ENCODE measurements at regions not wholly inside any gene's neighbourhood (a gene's known extent, or its start where the extent isn't known, plus 50 kb on each side); places are given as distances from the start of the nearest gene placed in this dataset.

GRCh38 chr9:79247021-79247420 lies 324.7 kb upstream of the TLE4 start:
- no peak overlapping the region for H3K4me3 ChIP-seq
- DNase-seq (ENCODE audit: low spot score): no peak
- H3K27ac ChIP-seq: no peak overlapping the region
- TF ChIP-seq, protein P1, sequence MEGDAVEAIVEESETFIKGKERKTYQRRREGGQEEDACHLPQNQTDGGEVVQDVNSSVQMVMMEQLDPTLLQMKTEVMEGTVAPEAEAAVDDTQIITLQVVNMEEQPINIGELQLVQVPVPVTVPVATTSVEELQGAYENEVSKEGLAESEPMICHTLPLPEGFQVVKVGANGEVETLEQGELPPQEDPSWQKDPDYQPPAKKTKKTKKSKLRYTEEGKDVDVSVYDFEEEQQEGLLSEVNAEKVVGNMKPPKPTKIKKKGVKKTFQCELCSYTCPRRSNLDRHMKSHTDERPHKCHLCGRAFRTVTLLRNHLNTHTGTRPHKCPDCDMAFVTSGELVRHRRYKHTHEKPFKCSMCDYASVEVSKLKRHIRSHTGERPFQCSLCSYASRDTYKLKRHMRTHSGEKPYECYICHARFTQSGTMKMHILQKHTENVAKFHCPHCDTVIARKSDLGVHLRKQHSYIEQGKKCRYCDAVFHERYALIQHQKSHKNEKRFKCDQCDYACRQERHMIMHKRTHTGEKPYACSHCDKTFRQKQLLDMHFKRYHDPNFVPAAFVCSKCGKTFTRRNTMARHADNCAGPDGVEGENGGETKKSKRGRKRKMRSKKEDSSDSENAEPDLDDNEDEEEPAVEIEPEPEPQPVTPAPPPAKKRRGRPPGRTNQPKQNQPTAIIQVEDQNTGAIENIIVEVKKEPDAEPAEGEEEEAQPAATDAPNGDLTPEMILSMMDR (IDR thresholded peaks at IDR 0.05): no peak

GRCh38 chr9:79250806-79251205 lies 321.0 kb upstream of the TLE4 start:
- Histone ChIP-seq H3K27ac (no peak overlapping the region), H3K4me3 (no peak overlapping the region)
- TF ChIP-seq, protein P1 (IDR thresholded peaks at IDR 0.05): no peak
- no peak for DNase-seq (ENCODE audit: low spot score)

GRCh38 chr9:79254900-79255650 lies 316.7 kb upstream of the TLE4 start:
- no peak overlapping the region for H3K4me3 ChIP-seq
- no peak overlapping the region for H3K27ac ChIP-seq
- DNase-seq (ENCODE audit: low spot score): no peak
- TF ChIP-seq, protein P1 (IDR thresholded peaks at IDR 0.05): no peak

DNA sequence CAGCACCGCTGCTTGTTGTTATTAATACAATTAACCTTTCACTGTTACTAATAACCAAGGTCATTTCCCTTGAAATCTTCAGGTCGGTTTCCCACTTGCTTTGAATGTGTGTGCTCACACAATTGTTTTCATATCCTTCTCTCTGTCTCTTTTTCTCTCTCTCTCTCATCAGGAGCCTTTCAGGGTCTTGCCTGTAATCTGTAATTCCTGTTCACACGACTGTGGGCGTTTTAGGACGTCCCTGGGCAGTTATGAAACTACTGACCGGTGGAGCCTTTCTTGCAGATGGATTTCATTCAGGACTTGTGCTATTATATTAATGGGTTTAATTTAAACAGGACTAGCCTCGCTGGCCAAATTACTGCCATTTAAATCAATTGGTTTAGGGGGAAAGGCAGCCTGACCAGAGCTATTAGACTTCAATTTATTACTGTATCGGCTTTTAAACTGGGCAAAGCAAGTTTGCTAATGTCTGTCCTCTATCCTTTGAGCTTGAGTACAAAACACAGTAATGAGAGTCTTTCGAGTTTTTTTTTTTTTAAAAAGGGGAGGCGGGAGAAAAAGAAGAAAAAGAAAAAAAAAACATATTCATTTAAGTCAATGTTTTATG lies 316.0 kb upstream of the TLE4 start:
- TF ChIP-seq, protein P1 (IDR thresholded peaks at IDR 0.05): no peak
- DNase-seq (ENCODE audit: low spot score): no peak
- H3K27ac ChIP-seq: no peak overlapping the region
- no peak overlapping the region for H3K4me3 ChIP-seq

DNA sequence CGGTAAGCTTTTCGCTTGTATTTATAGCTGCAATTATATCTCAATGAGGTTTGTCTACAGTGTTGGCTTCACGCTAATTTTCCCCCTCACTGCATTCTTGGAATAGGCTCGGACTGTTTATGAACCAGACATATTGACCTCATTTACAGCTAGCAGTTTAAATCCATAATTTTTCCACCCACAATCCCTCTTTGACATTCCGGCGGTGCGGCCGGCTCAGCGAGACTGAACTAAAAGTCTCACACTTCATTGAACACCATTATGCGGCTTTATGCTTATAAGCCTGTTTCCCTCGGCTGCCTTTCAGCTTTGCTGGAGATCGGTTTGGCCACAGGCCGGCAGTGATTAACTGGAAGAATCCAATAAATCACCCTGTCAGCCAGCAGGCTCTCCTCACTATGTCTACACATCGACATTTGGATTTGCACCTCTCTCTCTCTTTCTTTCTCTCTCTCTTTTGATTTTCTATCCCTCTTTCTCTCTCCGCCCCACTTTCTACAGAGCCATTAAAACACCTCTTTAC lies 315.0 kb upstream of the TLE4 start:
- DNase-seq (ENCODE audit: low spot score): no peak
- Histone ChIP-seq H3K27ac (no peak overlapping the region), H3K4me3 (peak overlapping the region; percentile 48)
- TF ChIP-seq, protein P1 (IDR thresholded peaks at IDR 0.05): no peak

DNA sequence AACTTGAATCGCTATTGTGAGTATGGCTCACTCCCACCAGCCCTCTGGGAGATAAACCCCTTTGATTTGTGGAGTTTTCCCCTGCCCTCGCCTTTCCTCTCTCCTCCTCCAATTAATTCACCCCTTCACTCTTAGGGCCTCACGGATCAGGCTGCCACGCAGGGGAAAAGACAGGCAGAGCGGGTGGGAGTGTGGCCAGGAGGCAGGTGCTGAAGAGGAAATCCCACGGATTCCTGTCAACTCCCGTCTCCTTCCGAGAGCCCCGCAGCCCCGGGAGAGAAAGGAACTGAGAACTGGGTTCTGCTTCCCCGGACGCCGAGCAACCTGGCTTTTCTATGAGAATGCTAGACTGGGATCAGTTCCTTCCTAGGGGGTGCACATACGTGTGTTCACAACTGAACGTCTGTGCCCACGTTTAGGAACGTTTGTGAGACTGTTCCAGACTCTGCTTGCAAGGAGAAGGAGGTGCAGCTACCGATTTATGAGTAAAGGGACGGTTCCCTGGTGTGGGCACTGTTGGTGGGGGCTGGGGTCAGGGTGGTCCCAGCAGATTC lies 314.5 kb upstream of the TLE4 start:
- DNase-seq (ENCODE audit: low spot score): no peak
- peak overlapping the region; percentile 48 for H3K4me3 ChIP-seq
- TF ChIP-seq, protein P1 (IDR thresholded peaks at IDR 0.05): no peak
- H3K27ac ChIP-seq: no peak overlapping the region

Measured in coronary artery (tissue), 2 donors.